GM12892 (cell line): ENCODE measurements at regions not wholly inside any gene's neighbourhood (a gene's known extent, or its start where the extent isn't known, plus 50 kb on each side); places are given as distances from the start of the nearest gene placed in this dataset.

Experiments
- DNase-seq: peaks from one replicate; pipeline ENCODE4 v3.0.0; 2011; ENCODE audit not compliant: insufficient read length
- FAIRE-seq: peaks from 2 replicates; lab custom pipeline; 2011; peaks lifted over from hg19 to GRCh38; lab: Jason Lieb, UNC
- POLR2A ChIP-seq: IDR thresholded peaks from 2 replicates; pipeline ENCODE4 v1.6.1; 2011; ENCODE audit warnings: low read depth, low read length, control low read depth
- POLR2AphosphoS5 ChIP-seq: IDR thresholded peaks from 2 replicates; pipeline ENCODE4 v1.6.1; 2011; ENCODE audit warnings: low read depth, low read length, control low read depth
- TAF1 ChIP-seq: IDR thresholded peaks from 2 replicates; pipeline ENCODE4 v1.6.1; 2011; ENCODE audit warnings: low read depth, mild to moderate bottlenecking, control low read depth, low read length, borderline replicate concordance

GRCh38 chr2:146324951-146325350 lies 1519.9 kb upstream of the ACVR2A start:
- DNase-seq (no peak), FAIRE-seq (no peak)
- TF ChIP-seq TAF1 (no peak), POLR2AphosphoS5 (no peak), POLR2A (no peak)

GRCh38 chr2:146323564-146323963 lies 1521.3 kb upstream of the ACVR2A start:
- TF ChIP-seq TAF1 (no peak), POLR2AphosphoS5 (no peak), POLR2A (no peak)
- DNase-seq, result no peak
- FAIRE-seq, result no peak

- DNase-seq (no peak), FAIRE-seq (no peak)
- TF ChIP-seq TAF1, result no peak
Measured at GRCh38 chr2:146321175-146321574, 1523.7 kb upstream of the ACVR2A start.

- DNase-seq, result no peak
- FAIRE-seq, result no peak
Measured at GRCh38 chr2:146317959-146318358, 1526.9 kb upstream of the ACVR2A start.

GRCh38 chr2:146312899-146313298 lies 1531.9 kb upstream of the ACVR2A start:
- TF ChIP-seq POLR2AphosphoS5, result no peak
- no peak for TF ChIP-seq TAF1
- TF ChIP-seq POLR2A, result no peak
- DNase-seq (no peak), FAIRE-seq (no peak)

More at GRCh38 chr2:146317959-146318358, 1526.9 kb upstream of the ACVR2A start:
- TF ChIP-seq POLR2A, result no peak
- no peak for TF ChIP-seq TAF1
- no peak for TF ChIP-seq POLR2AphosphoS5

GRCh38 chr2:146305164-146305563 lies 1539.7 kb upstream of the ACVR2A start:
- TF ChIP-seq TAF1 (no peak), POLR2A (no peak), POLR2AphosphoS5 (no peak)
- DNase-seq, result no peak
- FAIRE-seq, result no peak

GRCh38 chr2:146301287-146301686 lies 1543.5 kb upstream of the ACVR2A start:
- no peak for TF ChIP-seq POLR2A
- FAIRE-seq, result no peak
- DNase-seq, result no peak

GRCh38 chr2:146295080-146295670 lies 1549.7 kb upstream of the ACVR2A start:
- DNase-seq (no peak), FAIRE-seq (no peak)
- TF ChIP-seq POLR2AphosphoS5 (no peak), POLR2A (no peak), TAF1 (no peak)

- FAIRE-seq (no peak), DNase-seq (no peak)
- no peak for TF ChIP-seq POLR2A
Measured at GRCh38 chr2:146287281-146287680, 1557.5 kb upstream of the ACVR2A start.

GRCh38 chr2:146278881-146279280 lies 1565.9 kb upstream of the ACVR2A start:
- no peak for DNase-seq
- TF ChIP-seq POLR2A (no peak), TAF1 (no peak), POLR2AphosphoS5 (no peak)
- no peak for FAIRE-seq

- no peak for TF ChIP-seq POLR2AphosphoS5
- no peak for TF ChIP-seq POLR2A
- TF ChIP-seq TAF1, result no peak
- no peak for DNase-seq
- FAIRE-seq, result no peak
Measured at GRCh38 chr2:146271131-146271831, 1573.5 kb upstream of the ACVR2A start.

- no peak for FAIRE-seq
- no peak for DNase-seq
- no peak for TF ChIP-seq POLR2AphosphoS5
Measured at GRCh38 chr2:146270618-146271017, 1574.2 kb upstream of the ACVR2A start.
